Brain microvascular endothelial cell (primary cell): ENCODE measurements at regions not wholly inside any gene's neighbourhood (a gene's known extent, or its start where the extent isn't known, plus 50 kb on each side); places are given as distances from the start of the nearest gene placed in this dataset.

ENCODE experiments used
- DNase-seq: peaks from one replicate; pipeline ENCODE4 v3.0.0-alpha.2; 2020
- H3K27ac ChIP-seq: fragments of 250-450 bp; sonication (Bioruptor Pico); 2 replicates; pipeline ENCODE4 v1.5.1; 2020; ENCODE audit warnings: mild to moderate bottlenecking, moderate library complexity
- H3K27me3 ChIP-seq: fragments of 250-450 bp; sonication (Bioruptor Pico); replicated peaks from 2 replicates; pipeline ENCODE4 v1.5.1; 2020; ENCODE audit warnings: mild to moderate bottlenecking
- H3K36me3 ChIP-seq: fragments of 250-450 bp; sonication (Bioruptor Pico); replicated peaks from 2 replicates; pipeline ENCODE4 v1.5.1; 2020; ENCODE audit warnings: mild to moderate bottlenecking
- H3K4me3 ChIP-seq: 2 replicates; pipeline ENCODE4 v1.5.1; 2011; ENCODE audit warnings: low read depth, mild to moderate bottlenecking, control low read depth, low read length, moderate library complexity
- CTCF ChIP-seq: IDR thresholded peaks from 2 replicates; pipeline ENCODE4 v1.5.1; 2011; ENCODE audit warnings: low read depth, mild to moderate bottlenecking, moderate library complexity, low read length, control low read depth, inconsistent platforms; ENCODE audit errors: missing control alignments
- in situ Hi-C: cut with HindIII; loops from 2 replicates; pipeline ENCODE4 v1.10.0; 2017; ENCODE audit warnings: low sequenced_read_pairs, low pct_ligation_motif_present

- Histone ChIP-seq H3K27me3 (no peaks in the 10 kb centered on the region), H3K4me3 (peak overlapping the region; percentile 52), H3K36me3 (no peaks in the 10 kb centered on the region), H3K27ac (no peak overlapping the region)
- DNase-seq = no peak
- TF ChIP-seq CTCF = no peak
- in situ Hi-C loops = no loop called here
Measured at GRCh38 chr6:19691465-19692167, 145.6 kb upstream of the ID4 start.

- DNase-seq = no peak
- no peaks in the 10 kb centered on the region for H3K27me3 ChIP-seq
- H3K36me3 ChIP-seq = no peaks in the 10 kb centered on the region
- H3K27ac ChIP-seq = no peak overlapping the region
- no peak for TF ChIP-seq CTCF
- H3K4me3 ChIP-seq = no peak overlapping the region
- in situ Hi-C loops = no loop called here
Measured at GRCh38 chr6:19692506-19693298, 144.5 kb upstream of the ID4 start.

- Histone ChIP-seq H3K4me3 (no peak overlapping the region), H3K36me3 (no peaks in the 10 kb centered on the region), H3K27ac (no peak overlapping the region), H3K27me3 (no peaks in the 10 kb centered on the region)
- no peak for TF ChIP-seq CTCF
- in situ Hi-C loops = no loop called here
- no peak for DNase-seq
Measured at GRCh38 chr6:19694697-19695096, 142.5 kb upstream of the ID4 start.

GRCh38 chr6:19697744-19698290 is 139.4 kb upstream of the ID4 start:
- no peak for TF ChIP-seq CTCF
- DNase-seq = peak; percentile 91

GRCh38 chr6:19699932-19700331 is 137.2 kb upstream of the ID4 start:
- in situ Hi-C loops = no loop called here
- no peak overlapping the region for H3K27ac ChIP-seq
- no peak for TF ChIP-seq CTCF

More at GRCh38 chr6:19697744-19698290, 139.4 kb upstream of the ID4 start:
- H3K4me3 ChIP-seq = no peak overlapping the region
- in situ Hi-C loops = no loop called here
- H3K27me3 ChIP-seq = no peaks in the 10 kb centered on the region
- no peaks in the 10 kb centered on the region for H3K36me3 ChIP-seq
- H3K27ac ChIP-seq = no peak overlapping the region

More at GRCh38 chr6:19699932-19700331, 137.2 kb upstream of the ID4 start:
- Histone ChIP-seq H3K36me3 (no peaks in the 10 kb centered on the region), H3K27me3 (no peaks in the 10 kb centered on the region), H3K4me3 (no peak overlapping the region)
- DNase-seq = no peak
